HepG2 (cell line): ENCODE measurements at regions not wholly inside any gene's neighbourhood (a gene's known extent, or its start where the extent isn't known, plus 50 kb on each side); places are given as distances from the start of the nearest gene placed in this dataset.

Experiments
- ATAC-seq: fragments of 200-7000 bp; cut with Tn5 transposase; 3 replicates; pipeline ENCODE4 v1.9.1; 2020; ENCODE audit warnings: mild to moderate bottlenecking, moderate library complexity
- BruUV-seq: library from RNA; stranded (reverse); fragments of 400-500 nt; replicated peaks from 2 replicates; lab custom pipeline; 2021; lab: Mats Ljungman, UMichigan
- CTCF ChIA-PET: fragments of 300-600 bp; formaldehyde crosslinking; extraction: SDS; loops from one replicate; lab custom pipeline; 2021; ENCODE audit warnings: low total read pairs, inconsistent platforms, low intra/inter-chr PET ratio; lab: Yijun Ruan, JAX
- POLR2A ChIA-PET: fragments of 350-600 bp; sonication (Branson Sonifier 250); formaldehyde crosslinking; loops from one replicate; lab custom pipeline; 2020; ENCODE audit warnings: antibody characterized with exemption, inconsistent platforms; lab: Yijun Ruan, JAX
- DNase-seq: peaks from one replicate; pipeline ENCODE4 v3.0.0-alpha.2; 2015; ENCODE audit warnings: low spot score
- FAIRE-seq: peaks from 3 replicates; lab custom pipeline; 2011; peaks lifted over from hg19 to GRCh38; lab: Jason Lieb, UNC
- H2AFZ ChIP-seq: one replicate; pipeline ENCODE4 v1.6.1; 2011; ENCODE audit warnings: low read length, inconsistent platforms
- H3K27ac ChIP-seq: fragments of 300-600 bp; 3 replicates; pipeline ENCODE4 v1.8.0; 2011; ENCODE audit warnings: mixed run types, mild to moderate bottlenecking, mixed read lengths, low read length, inconsistent platforms; ENCODE audit not compliant: insufficient read depth; ENCODE audit errors: extremely low read length
- H3K27me3 ChIP-seq, 2 experiments: fragments of 200-600 bp in 1 of 2; 2 replicates in 1 of 2; 3 replicates in 1 of 2; pipeline versions ENCODE4 v1.6.0 to v1.8.0; 2011; ENCODE audit warnings: low read length in 2 of 2, mild to moderate bottlenecking in 2 of 2, moderate library complexity in 2 of 2, inconsistent platforms in 1 of 2; ENCODE audit not compliant: insufficient read depth in 2 of 2, control insufficient read depth in 1 of 2
- H3K36me3 ChIP-seq, 2 experiments: fragments of 200-600 bp in 1 of 2; replicated peaks in 1 of 2; 2 replicates in 1 of 2; 3 replicates in 1 of 2; pipeline versions ENCODE4 v1.5.1 to v1.8.0; 2011; ENCODE audit warnings: low read length in 2 of 2, inconsistent platforms in 1 of 2; ENCODE audit not compliant: insufficient read depth in 2 of 2, control insufficient read depth in 1 of 2
- H3K4me1 ChIP-seq: 2 replicates; pipeline ENCODE4 v1.5.1; 2012; ENCODE audit warnings: low read length, inconsistent platforms; ENCODE audit not compliant: insufficient read depth
- H3K4me2 ChIP-seq: 2 replicates; pipeline ENCODE4 v1.6.0; 2011; ENCODE audit warnings: low read depth, low read length, inconsistent platforms
- H3K4me3 ChIP-seq, 3 experiments: fragments of 200-600 bp in 1 of 3; sonication (generic), shearing (Covaris generic) in 1 of 3; replicated peaks in 1 of 3; 2 replicates each; pipeline ENCODE4 v1.5.1; 2011 to 2016; ENCODE audit warnings: low read length in 3 of 3, inconsistent platforms in 2 of 3, low read depth in 2 of 3, mild to moderate bottlenecking in 2 of 3, control low read depth in 1 of 3, mixed read lengths in 1 of 3; ENCODE audit not compliant: insufficient read depth in 1 of 3
- H3K79me2 ChIP-seq: one replicate; pipeline ENCODE4 v1.6.1; 2011; ENCODE audit warnings: low read length, inconsistent platforms; ENCODE audit not compliant: insufficient read depth
- H3K9ac ChIP-seq: 2 replicates; pipeline ENCODE4 v1.6.0; 2011; ENCODE audit warnings: mild to moderate bottlenecking, low read depth, low read length, inconsistent platforms; ENCODE audit not compliant: insufficient read depth
- H3K9me3 ChIP-seq: 2 replicates; pipeline ENCODE4 v1.5.1; 2012; ENCODE audit warnings: mild to moderate bottlenecking, low read length
- H4K20me1 ChIP-seq: 2 replicates; pipeline ENCODE4 v1.6.0; 2011; ENCODE audit warnings: inconsistent platforms, mild to moderate bottlenecking, low read length, moderate library complexity; ENCODE audit not compliant: insufficient read depth
- CEBPB ChIP-seq: IDR thresholded peaks from 2 replicates; pipeline ENCODE4 v1.6.1; 2011; ENCODE audit warnings: low read depth, low read length, improper control_type of control experiment, borderline replicate concordance
- CEBPG ChIP-seq: IDR thresholded peaks from 2 replicates; pipeline ENCODE4 v1.6.1; 2016
- FOXO1 ChIP-seq: sonication (generic); formaldehyde crosslinking; IDR thresholded peaks from 2 replicates; pipeline ENCODE4 v1.4.0; 2020; ENCODE audit warnings: missing genetic modification reagents
- HMG20A ChIP-seq: IDR thresholded peaks from 2 replicates; pipeline ENCODE4 v1.6.1; 2016; ENCODE audit warnings: borderline replicate concordance
- JDP2 ChIP-seq: sonication (generic); formaldehyde crosslinking; IDR thresholded peaks from 2 replicates; pipeline ENCODE4 v1.8.1; 2022; ENCODE audit warnings: missing genetic modification reagents, borderline replicate concordance
- MXD4 ChIP-seq: IDR thresholded peaks from 2 replicates; pipeline ENCODE4 v1.6.1; 2016; ENCODE audit warnings: mild to moderate bottlenecking, missing biosample characterization, missing genetic modification reagents
- PPARG ChIP-seq: conservative IDR thresholded peaks from 2 replicates; pipeline ENCODE4 v1.6.1; 2016; ENCODE audit warnings: missing biosample characterization, missing genetic modification reagents
- XRCC5 ChIP-seq: fragments of 200-400 bp; formaldehyde crosslinking; optimal IDR thresholded peaks from 2 replicates; pipeline ENCODE3; 2017; ENCODE audit warnings: mild to moderate bottlenecking, low read length
- ZNF790 ChIP-seq: sonication (generic); formaldehyde crosslinking; IDR thresholded peaks from 2 replicates; pipeline ENCODE4 v1.8.0; 2022; ENCODE audit warnings: missing genetic modification reagents, mild to moderate bottlenecking, borderline replicate concordance
- WGBS: methylation state at CpG from one replicate; pipeline ENCODE4 v1.1.6; 2017; ENCODE audit warnings: low lambda C conversion rate; 5-methylcytosine and 5-hydroxymethylcytosine counted together
- in situ Hi-C: cut with HindIII; loops from 2 replicates; pipeline ENCODE4 v1.10.0; 2017; ENCODE audit warnings: low pct_unique_long_range_greater_than_20kb; ENCODE audit not compliant: extremely low pct_ligation_motif_present
- intact Hi-C: fragments of 100-400 bp; cut with micrococcal nuclease; formaldehyde crosslinking; loops from one replicate; pipeline ENCODE4 v1.10.0; 2022; ENCODE audit not compliant: unreplicated experiment
- TF ChIP-seq, protein P1 (sequence below): sonication (generic); formaldehyde crosslinking; conservative IDR thresholded peaks from 2 replicates; pipeline ENCODE4 v1.4.0; 2020; ENCODE audit warnings: missing genetic modification reagents
- TF ChIP-seq, protein P2 (sequence below): sonication (generic); formaldehyde crosslinking; IDR thresholded peaks from 2 replicates; pipeline ENCODE4 v1.8.1; 2023; ENCODE audit warnings: missing genetic modification reagents, inconsistent platforms, borderline replicate concordance
- TF ChIP-seq, protein P3 (sequence below): sonication (generic); formaldehyde crosslinking; conservative IDR thresholded peaks from 2 replicates; pipeline ENCODE4 v1.8.0; 2022; ENCODE audit warnings: missing genetic modification reagents

DNA sequence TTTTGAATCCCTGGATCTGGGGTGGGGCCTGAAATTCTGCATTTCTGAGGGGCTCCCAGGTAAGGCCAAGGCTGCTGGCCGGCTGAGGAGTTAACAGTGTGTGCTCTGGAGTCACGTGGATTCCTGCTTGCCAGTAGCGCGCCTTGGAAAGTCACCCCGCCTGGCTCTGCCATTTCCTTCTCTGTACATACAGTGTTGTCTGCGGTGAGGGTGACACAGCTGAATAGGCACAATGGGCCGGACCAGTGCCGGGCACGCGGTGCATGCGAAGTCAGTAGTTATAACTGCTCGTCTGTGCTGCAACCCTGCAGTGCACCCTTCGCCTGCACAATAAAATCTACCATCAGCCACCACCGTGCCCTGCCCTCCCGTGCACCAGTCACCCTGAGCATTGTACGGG lies 68.0 kb upstream of the EEPD1 start:
- H3K4me1 ChIP-seq: peaks cover 15% of the 10 kb centered on the region
- H3K27ac ChIP-seq: no peak overlapping the region
- no peaks in the 10 kb centered on the region for H3K79me2 ChIP-seq
- H3K27me3 ChIP-seq: peaks cover 0 to 14% of the 10 kb centered on the region in 2 experiments; a peak in 1 of 5 replicates
- H4K20me1 ChIP-seq: no peaks in the 10 kb centered on the region
- 90% methylated on average over 14 of the region's 16 CpGs for WGBS
- ChIA-PET POLR2A (no interaction called here), CTCF (interaction anchor here (1.2 to 2.4 kb wide), 2 partner anchors 100 to 206 kb away, joined by 4 to 28 read pairs; no protein-coding TSS in a partner anchor)
- FAIRE-seq: no peak
- H3K36me3 ChIP-seq: no peaks in the 10 kb centered on the region
- BruUV-seq: no TSS peak
- intact Hi-C loops: loop anchor here (10.0 kb wide), 1 partner anchor 100 kb away; no protein-coding TSS in a partner anchor
- no peak overlapping the region for H3K9ac ChIP-seq
- H3K4me3 ChIP-seq: no peak overlapping the region
- ATAC-seq: no peak
- H3K4me2 ChIP-seq: no peak overlapping the region
- no peak overlapping the region for H2AFZ ChIP-seq
- H3K9me3 ChIP-seq: peaks cover 5% of the 10 kb centered on the region
- TF ChIP-seq, protein P1, sequence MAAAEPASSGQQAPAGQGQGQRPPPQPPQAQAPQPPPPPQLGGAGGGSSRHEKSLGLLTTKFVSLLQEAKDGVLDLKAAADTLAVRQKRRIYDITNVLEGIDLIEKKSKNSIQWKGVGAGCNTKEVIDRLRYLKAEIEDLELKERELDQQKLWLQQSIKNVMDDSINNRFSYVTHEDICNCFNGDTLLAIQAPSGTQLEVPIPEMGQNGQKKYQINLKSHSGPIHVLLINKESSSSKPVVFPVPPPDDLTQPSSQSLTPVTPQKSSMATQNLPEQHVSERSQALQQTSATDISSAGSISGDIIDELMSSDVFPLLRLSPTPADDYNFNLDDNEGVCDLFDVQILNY (CRISPR knock-in tag): no peak
- no peak for DNase-seq
- in situ Hi-C loops: no loop called here

DNA sequence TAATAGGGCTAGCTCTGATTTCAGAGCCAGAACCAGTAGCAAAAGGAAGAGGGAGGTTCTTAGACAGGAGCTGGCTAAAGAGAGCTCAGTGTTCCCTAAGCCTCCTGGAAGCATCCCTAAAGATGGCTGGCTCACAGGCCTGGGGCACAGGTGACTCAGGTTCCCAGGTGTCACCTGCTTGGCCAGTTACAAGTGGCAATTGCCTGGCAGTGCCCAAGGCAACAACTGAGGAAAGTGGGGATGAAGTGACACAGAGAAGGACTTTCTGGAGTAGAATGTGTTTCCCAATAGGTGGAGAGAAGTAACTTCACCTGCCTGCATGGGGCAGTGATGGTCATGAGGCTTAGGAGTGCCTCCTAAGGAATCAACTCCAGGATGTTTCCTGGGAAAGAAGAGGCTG lies 66.5 kb upstream of the EEPD1 start:
- H4K20me1 ChIP-seq: no peaks in the 10 kb centered on the region
- CTCF ChIA-PET: no interaction called here
- no peak for DNase-seq
- no TSS peak for BruUV-seq
- POLR2A ChIA-PET: no interaction called here
- H3K4me1 ChIP-seq: peaks cover 18% of the 10 kb centered on the region
- no peaks in the 10 kb centered on the region for H3K79me2 ChIP-seq
- ATAC-seq: no peak
- peaks cover 0 to 11% of the 10 kb centered on the region in 2 experiments; a peak in 1 of 5 replicates for H3K27me3 ChIP-seq
- no peak overlapping the region for H3K4me2 ChIP-seq
- H3K9ac ChIP-seq: no peak overlapping the region
- intact Hi-C loops: loop anchor here (10.0 kb wide), 1 partner anchor 102 kb away; no protein-coding TSS in a partner anchor
- no peak for FAIRE-seq
- in situ Hi-C loops: no loop called here
- no peak overlapping the region for H3K4me3 ChIP-seq
- H2AFZ ChIP-seq: no peak overlapping the region
- peaks cover 5% of the 10 kb centered on the region for H3K9me3 ChIP-seq
- no peaks in the 10 kb centered on the region for H3K36me3 ChIP-seq
- no peak overlapping the region for H3K27ac ChIP-seq
- no peak for TF ChIP-seq CEBPG (CRISPR knock-in tag)
- TF ChIP-seq MXD4 (CRISPR knock-in tag): no peak
- no peak for TF ChIP-seq XRCC5
- no peak for TF ChIP-seq PPARG
- TF ChIP-seq ZNF790 (CRISPR knock-in tag): no peak
- TF ChIP-seq CEBPB: no peak
- TF ChIP-seq, protein P2, sequence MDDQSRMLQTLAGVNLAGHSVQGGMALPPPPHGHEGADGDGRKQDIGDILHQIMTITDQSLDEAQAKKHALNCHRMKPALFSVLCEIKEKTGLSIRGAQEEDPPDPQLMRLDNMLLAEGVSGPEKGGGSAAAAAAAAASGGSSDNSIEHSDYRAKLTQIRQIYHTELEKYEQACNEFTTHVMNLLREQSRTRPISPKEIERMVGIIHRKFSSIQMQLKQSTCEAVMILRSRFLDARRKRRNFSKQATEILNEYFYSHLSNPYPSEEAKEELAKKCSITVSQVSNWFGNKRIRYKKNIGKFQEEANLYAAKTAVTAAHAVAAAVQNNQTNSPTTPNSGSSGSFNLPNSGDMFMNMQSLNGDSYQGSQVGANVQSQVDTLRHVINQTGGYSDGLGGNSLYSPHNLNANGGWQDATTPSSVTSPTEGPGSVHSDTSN: no peak
- TF ChIP-seq, protein P3, sequence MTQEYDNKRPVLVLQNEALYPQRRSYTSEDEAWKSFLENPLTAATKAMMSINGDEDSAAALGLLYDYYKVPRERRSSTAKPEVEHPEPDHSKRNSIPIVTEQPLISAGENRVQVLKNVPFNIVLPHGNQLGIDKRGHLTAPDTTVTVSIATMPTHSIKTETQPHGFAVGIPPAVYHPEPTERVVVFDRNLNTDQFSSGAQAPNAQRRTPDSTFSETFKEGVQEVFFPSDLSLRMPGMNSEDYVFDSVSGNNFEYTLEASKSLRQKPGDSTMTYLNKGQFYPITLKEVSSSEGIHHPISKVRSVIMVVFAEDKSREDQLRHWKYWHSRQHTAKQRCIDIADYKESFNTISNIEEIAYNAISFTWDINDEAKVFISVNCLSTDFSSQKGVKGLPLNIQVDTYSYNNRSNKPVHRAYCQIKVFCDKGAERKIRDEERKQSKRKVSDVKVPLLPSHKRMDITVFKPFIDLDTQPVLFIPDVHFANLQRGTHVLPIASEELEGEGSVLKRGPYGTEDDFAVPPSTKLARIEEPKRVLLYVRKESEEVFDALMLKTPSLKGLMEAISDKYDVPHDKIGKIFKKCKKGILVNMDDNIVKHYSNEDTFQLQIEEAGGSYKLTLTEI: no peak
- no peak for TF ChIP-seq FOXO1
- no peak for TF ChIP-seq JDP2 (CRISPR knock-in tag)
- no peak for TF ChIP-seq HMG20A
